H1 (cell line): ENCODE measurements at regions not wholly inside any gene's neighbourhood (a gene's known extent, or its start where the extent isn't known, plus 50 kb on each side); places are given as distances from the start of the nearest gene placed in this dataset.

ENCODE experiments used
- CTCF ChIA-PET: fragments of 300-600 bp; sonication (Branson Sonifier 250); formaldehyde crosslinking; loops from one replicate; lab custom pipeline; 2021; ENCODE audit not compliant: partially characterized antibody; lab: Charles Lee
- POLR2A ChIA-PET: fragments of 300-600 bp; sonication (Branson Sonifier 250); formaldehyde crosslinking; loops from one replicate; lab custom pipeline; 2021; ENCODE audit warnings: inconsistent platforms; ENCODE audit not compliant: partially characterized antibody; lab: Charles Lee
- DNase-seq, 2 experiments: peaks; one replicate each; pipeline versions ENCODE4 v3.0.0 to v3.0.0-alpha.2; 2010 to 2022; ENCODE audit warnings: low spot score in 2 of 2, low read depth in 1 of 2, mixed read lengths in 1 of 2
- FAIRE-seq: peaks from 2 replicates; lab custom pipeline; 2011; peaks lifted over from hg19 to GRCh38; lab: Jason Lieb, UNC
- H2AFZ ChIP-seq: 2 replicates; pipeline ENCODE4 v1.8.1; 2012; ENCODE audit warnings: low read length, inconsistent platforms
- H2AK5ac ChIP-seq: 2 replicates; pipeline ENCODE4 v1.6.1; 2013; ENCODE audit warnings: low read depth, low read length
- H2BK120ac ChIP-seq: replicated peaks from 2 replicates; pipeline ENCODE3; 2013; ENCODE audit warnings: low read depth, low read length, inconsistent platforms
- H2BK12ac ChIP-seq: 2 replicates; pipeline ENCODE4 v1.6.1; 2013; ENCODE audit warnings: low read depth, low read length
- H2BK15ac ChIP-seq: 2 replicates; pipeline ENCODE4 v1.6.1; 2013; ENCODE audit warnings: low read length
- H2BK20ac ChIP-seq: 2 replicates; pipeline ENCODE4 v1.6.1; 2013; ENCODE audit warnings: low read length
- H2BK5ac ChIP-seq: 2 replicates; pipeline ENCODE4 v1.6.1; 2013; ENCODE audit warnings: low read depth, low read length
- H3K14ac ChIP-seq: 2 replicates; pipeline ENCODE4 v1.6.1; 2013; ENCODE audit warnings: inconsistent platforms; ENCODE audit not compliant: insufficient read length
- H3K18ac ChIP-seq: 2 replicates; pipeline ENCODE4 v1.6.1; 2013; ENCODE audit warnings: low read length; ENCODE audit errors: extremely low read depth
- H3K23ac ChIP-seq: 2 replicates; pipeline ENCODE4 v1.6.1; 2013; ENCODE audit warnings: inconsistent platforms; ENCODE audit not compliant: insufficient read length
- H3K23me2 ChIP-seq: 2 replicates; pipeline ENCODE4 v1.6.1; 2013; ENCODE audit warnings: low read depth, low read length
- H3K27ac ChIP-seq: 2 replicates; pipeline ENCODE4 v1.6.1; 2011; ENCODE audit warnings: low read depth, low read length, inconsistent platforms
- H3K27me3 ChIP-seq, 4 experiments: replicated peaks in 1 of 4; 1 replicate in 1 of 4; 2 replicates in 3 of 4; pipeline versions ENCODE4 v1.6.1 to v1.8.1; 2011 to 2013; ENCODE audit warnings: low read length in 3 of 4, mild to moderate bottlenecking in 3 of 4, inconsistent platforms in 2 of 4, mixed read lengths in 2 of 4, moderate library complexity in 1 of 4; ENCODE audit not compliant: control insufficient read depth in 3 of 4, insufficient read depth in 3 of 4; ENCODE audit errors: extremely low read depth in 1 of 4
- H3K36me3 ChIP-seq, 4 experiments: 2 replicates each; pipeline versions ENCODE4 v1.6.1 to v1.8.1; 2011 to 2013; ENCODE audit warnings: mild to moderate bottlenecking in 4 of 4, low read length in 3 of 4, moderate library complexity in 2 of 4, control low read depth in 1 of 4, inconsistent platforms in 1 of 4; ENCODE audit not compliant: insufficient read depth in 4 of 4, control insufficient read depth in 2 of 4
- H3K4ac ChIP-seq: replicated peaks from 2 replicates; pipeline ENCODE3; 2013; ENCODE audit warnings: low read length, low read depth, mixed read lengths, inconsistent platforms; ENCODE audit not compliant: insufficient read length
- H3K4me1 ChIP-seq, 4 experiments: replicated peaks in 1 of 4; 1 replicate in 1 of 4; 2 replicates in 3 of 4; pipeline versions ENCODE4 v1.6.1 to v1.8.1; 2011 to 2013; ENCODE audit warnings: low read length in 3 of 4, inconsistent platforms in 2 of 4, mixed read lengths in 1 of 4; ENCODE audit not compliant: insufficient read depth in 4 of 4, control insufficient read depth in 3 of 4
- H3K4me2 ChIP-seq, 2 experiments: 2 replicates each; pipeline versions ENCODE4 v1.6.1 to v1.8.1; 2011 to 2013; ENCODE audit warnings: low read depth in 2 of 2, low read length in 2 of 2, control low read depth in 1 of 2, inconsistent platforms in 1 of 2, mild to moderate bottlenecking in 1 of 2; ENCODE audit not compliant: insufficient read depth in 1 of 2
- H3K4me3 ChIP-seq, 4 experiments: fragments of 200-600, 300-600 bp in 1 of 4; sonication (generic), shearing (Covaris generic), sonication (Bioruptor Twin) in 1 of 4; 2 replicates each; pipeline versions ENCODE4 v1.5.1 to v1.8.1; 2011 to 2016; ENCODE audit warnings: low read length in 4 of 4, low read depth in 3 of 4, control low read depth in 2 of 4, inconsistent platforms in 2 of 4, mild to moderate bottlenecking in 2 of 4, mixed read lengths in 1 of 4, moderate library complexity in 1 of 4; ENCODE audit not compliant: insufficient read depth in 2 of 4; ENCODE audit errors: extremely low read depth in 1 of 4
- H3K56ac ChIP-seq: replicated peaks from 2 replicates; pipeline ENCODE3; 2013; ENCODE audit warnings: low read depth, mild to moderate bottlenecking, mixed read lengths, low read length, inconsistent platforms; ENCODE audit not compliant: insufficient read length
- H3K79me1 ChIP-seq: 2 replicates; pipeline ENCODE4 v1.6.1; 2013; ENCODE audit warnings: low read depth, low read length, control low read depth
- H3K79me2 ChIP-seq, 2 experiments: 2 replicates each; pipeline versions ENCODE4 v1.6.1 to v1.8.1; 2012 to 2013; ENCODE audit warnings: low read length in 2 of 2, mild to moderate bottlenecking in 2 of 2, inconsistent platforms in 1 of 2; ENCODE audit not compliant: insufficient read depth in 2 of 2, control insufficient read depth in 1 of 2
- H3K9ac ChIP-seq, 4 experiments: replicated peaks in 1 of 4; 1 replicate in 1 of 4; 2 replicates in 3 of 4; pipeline versions ENCODE4 v1.6.1 to v1.8.1; 2011 to 2013; ENCODE audit warnings: low read depth in 3 of 4, low read length in 3 of 4, control low read depth in 2 of 4, mild to moderate bottlenecking in 2 of 4, moderate library complexity in 2 of 4, inconsistent platforms in 1 of 4; ENCODE audit errors: extremely low read depth in 1 of 4
- H3K9me3 ChIP-seq, 2 experiments: 2 replicates each; pipeline versions ENCODE4 v1.6.1 to v1.8.1; 2012 to 2013; ENCODE audit warnings: mild to moderate bottlenecking in 2 of 2, moderate library complexity in 2 of 2, control low read depth in 1 of 2, inconsistent platforms in 1 of 2, low read depth in 1 of 2, low read length in 1 of 2, mixed read lengths in 1 of 2; ENCODE audit not compliant: insufficient read depth in 2 of 2
- H4K20me1 ChIP-seq, 2 experiments: replicated peaks in 1 of 2; 2 replicates each; pipeline versions ENCODE3 to v1.8.1; 2011 to 2013; ENCODE audit warnings: inconsistent platforms in 2 of 2, low read length in 2 of 2, mild to moderate bottlenecking in 1 of 2; ENCODE audit not compliant: insufficient read depth in 2 of 2, control insufficient read depth in 1 of 2
- H4K5ac ChIP-seq: 2 replicates; pipeline ENCODE4 v1.6.1; 2013; ENCODE audit warnings: low read length, low read depth, mixed read lengths, inconsistent platforms; ENCODE audit not compliant: insufficient read length
- H4K8ac ChIP-seq: 2 replicates; pipeline ENCODE4 v1.8.0; 2013; ENCODE audit warnings: mild to moderate bottlenecking, moderate library complexity, low read length, inconsistent platforms; ENCODE audit not compliant: insufficient read depth; ENCODE audit errors: extremely low read depth
- H4K91ac ChIP-seq: replicated peaks from 2 replicates; pipeline ENCODE3; 2013; ENCODE audit warnings: low read length, mixed read lengths, inconsistent platforms; ENCODE audit not compliant: insufficient read length
- CHD2 ChIP-seq: IDR thresholded peaks from 2 replicates; pipeline ENCODE4 v1.6.1; 2012; ENCODE audit warnings: low read length, improper control_type of control experiment
- GABPA ChIP-seq: IDR thresholded peaks from 2 replicates; pipeline ENCODE4 v1.6.1; 2011; ENCODE audit warnings: mild to moderate bottlenecking, low read length, moderate library complexity, borderline replicate concordance; ENCODE audit not compliant: insufficient read depth
- MAFK ChIP-seq: IDR thresholded peaks from 2 replicates; pipeline ENCODE4 v1.6.1; 2012; ENCODE audit warnings: low read depth, mild to moderate bottlenecking, improper control_type of control experiment, low read length
- NANOG ChIP-seq: IDR thresholded peaks from 2 replicates; pipeline ENCODE4 v1.6.1; 2011; ENCODE audit warnings: low read length, low read depth, mild to moderate bottlenecking, inconsistent platforms; ENCODE audit not compliant: insufficient read depth, poor library complexity, severe bottlenecking
- RAD21 ChIP-seq, 2 experiments: IDR thresholded peaks in 1 of 2; conservative IDR thresholded peaks in 1 of 2; 2 replicates each; pipeline ENCODE4 v1.6.1; 2011; ENCODE audit warnings: low read depth in 2 of 2, low read length in 2 of 2, improper control_type of control experiment in 1 of 2, inconsistent platforms in 1 of 2, mild to moderate bottlenecking in 1 of 2, moderate library complexity in 1 of 2
- SRF ChIP-seq: IDR thresholded peaks from 2 replicates; pipeline ENCODE4 v1.6.1; 2011; ENCODE audit warnings: mild to moderate bottlenecking, low read depth, low read length, moderate library complexity
- TCF12 ChIP-seq: IDR thresholded peaks from 2 replicates; pipeline ENCODE4 v1.6.1; 2011; ENCODE audit warnings: low read depth, mild to moderate bottlenecking, low read length
- TEAD4 ChIP-seq: IDR thresholded peaks from 2 replicates; pipeline ENCODE4 v1.6.1; 2012; ENCODE audit warnings: low read depth, low read length, inconsistent platforms, mixed read lengths
- WGBS, 2 experiments: shearing (Covaris generic) in 1 of 2; methylation state at CpG; one replicate each; pipeline versions ENCODE4 v1.1.6 to v1.1.7; 2013 to 2015; ENCODE audit warnings: low lambda C conversion rate in 2 of 2, mixed read lengths in 2 of 2, inconsistent platforms in 1 of 2, low coverage in 1 of 2, missing lambda C conversion rate in 1 of 2; ENCODE audit not compliant: insufficient replicate concordance in 2 of 2, insufficient coverage in 1 of 2, insufficient read length in 1 of 2; ENCODE audit errors: extremely low coverage in 1 of 2, missing lambda C conversion rate in 1 of 2; 5-methylcytosine and 5-hydroxymethylcytosine counted together

- Histone ChIP-seq H2BK5ac (no peak overlapping the region), H4K91ac (no peak overlapping the region), H2BK20ac (no peak overlapping the region), H4K20me1 (no peaks in the 10 kb centered on the region), H2AK5ac (no peak overlapping the region), H3K27me3 (no peaks in the 10 kb centered on the region), H3K79me1 (no peaks in the 10 kb centered on the region), H2BK120ac (no peak overlapping the region), H3K9me3 (no peaks in the 10 kb centered on the region), H3K4me1 (no peaks in the 10 kb centered on the region), H3K4ac (no peak overlapping the region), H2AFZ (no peak overlapping the region), H3K14ac (no peak overlapping the region), H3K79me2 (no peaks in the 10 kb centered on the region), H3K18ac (no peak overlapping the region), H3K23ac (no peak overlapping the region), H3K56ac (no peak overlapping the region), H3K4me2 (no peak overlapping the region), H3K27ac (no peak overlapping the region), H4K8ac (no peak overlapping the region), H3K4me3 (no peak overlapping the region), H4K5ac (no peak overlapping the region), H2BK15ac (no peak overlapping the region), H3K23me2 (no peaks in the 10 kb centered on the region), H3K36me3 (no peaks in the 10 kb centered on the region), H2BK12ac (no peak overlapping the region), H3K9ac (no peak overlapping the region)
- WGBS, 2 experiments: 93% methylated on average over 4 of the region's 4 CpGs; no CpG with 5 or more reads in 1 of the 2 experiments
- TF ChIP-seq CHD2 (no peak), RAD21 (IDR thresholded peaks at IDR 0.05 in 1 of 2, conservative IDR thresholded peaks at IDR 0.05 in 1 of 2; ENCODE audit: low read depth in 2 of 2, low read length in 2 of 2) (no peak), SRF (no peak), MAFK (no peak), TEAD4 (no peak), NANOG (no peak), GABPA (no peak), TCF12 (no peak)
- ChIA-PET CTCF (interaction anchor here (0.6 to 19.3 kb wide), 7 partner anchors 13 to 166 kb away, joined by 3 to 326 read pairs (median 4); no protein-coding TSS in a partner anchor), POLR2A (interaction anchor here (1.2 kb wide), 1 partner anchor 30 kb away, joined by 3 read pairs; no protein-coding TSS in a partner anchor)
- DNase-seq (no peak), FAIRE-seq (no peak)
These were observed 76.7 kb upstream of the CAPRIN1 start for GRCh38 chr11:33974804-33975203.
